22Rv1 (cell line): ENCODE measurements at regions not wholly inside any gene's neighbourhood (a gene's known extent, or its start where the extent isn't known, plus 50 kb on each side); places are given as distances from the start of the nearest gene placed in this dataset.

Experiments
- H3K27ac ChIP-seq: fragments of 450-650 bp; 2 replicates; pipeline ENCODE4 v1.5.1; 2017
- ZFX ChIP-seq: fragments of 450-650 bp; IDR thresholded peaks from 2 replicates; pipeline ENCODE4 v1.6.1; 2017; ENCODE audit warnings: antibody characterized with exemption, borderline replicate concordance
- TF ChIP-seq, protein P1 (sequence below): fragments of 450-650 bp; IDR thresholded peaks from 2 replicates; pipeline ENCODE4 v1.5.1; 2017; ENCODE audit warnings: mild to moderate bottlenecking

DNA sequence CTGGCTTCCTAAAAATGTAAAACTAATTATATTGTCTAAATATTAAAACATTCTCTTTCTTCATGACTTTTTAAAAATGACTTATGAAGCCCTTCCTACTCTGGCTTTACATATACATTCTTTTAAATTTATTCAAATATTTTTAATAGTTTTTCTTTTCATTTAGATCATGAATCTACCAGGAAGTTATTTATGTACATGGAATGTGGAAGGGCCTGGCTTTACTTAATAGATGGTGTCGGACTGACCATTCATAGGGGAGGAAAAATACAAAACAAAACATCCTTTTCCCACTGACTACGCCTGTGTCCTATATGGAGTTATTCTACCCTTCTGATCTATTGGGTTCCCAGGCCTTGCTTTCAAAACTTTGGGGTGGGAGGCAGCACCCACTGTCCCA, 129.8 kb downstream of the MACROH2A1 start:
- TF ChIP-seq ZFX, result no peak
- TF ChIP-seq, protein P1, sequence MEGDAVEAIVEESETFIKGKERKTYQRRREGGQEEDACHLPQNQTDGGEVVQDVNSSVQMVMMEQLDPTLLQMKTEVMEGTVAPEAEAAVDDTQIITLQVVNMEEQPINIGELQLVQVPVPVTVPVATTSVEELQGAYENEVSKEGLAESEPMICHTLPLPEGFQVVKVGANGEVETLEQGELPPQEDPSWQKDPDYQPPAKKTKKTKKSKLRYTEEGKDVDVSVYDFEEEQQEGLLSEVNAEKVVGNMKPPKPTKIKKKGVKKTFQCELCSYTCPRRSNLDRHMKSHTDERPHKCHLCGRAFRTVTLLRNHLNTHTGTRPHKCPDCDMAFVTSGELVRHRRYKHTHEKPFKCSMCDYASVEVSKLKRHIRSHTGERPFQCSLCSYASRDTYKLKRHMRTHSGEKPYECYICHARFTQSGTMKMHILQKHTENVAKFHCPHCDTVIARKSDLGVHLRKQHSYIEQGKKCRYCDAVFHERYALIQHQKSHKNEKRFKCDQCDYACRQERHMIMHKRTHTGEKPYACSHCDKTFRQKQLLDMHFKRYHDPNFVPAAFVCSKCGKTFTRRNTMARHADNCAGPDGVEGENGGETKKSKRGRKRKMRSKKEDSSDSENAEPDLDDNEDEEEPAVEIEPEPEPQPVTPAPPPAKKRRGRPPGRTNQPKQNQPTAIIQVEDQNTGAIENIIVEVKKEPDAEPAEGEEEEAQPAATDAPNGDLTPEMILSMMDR, result no peak
- H3K27ac ChIP-seq, result no peak overlapping the region

DNA sequence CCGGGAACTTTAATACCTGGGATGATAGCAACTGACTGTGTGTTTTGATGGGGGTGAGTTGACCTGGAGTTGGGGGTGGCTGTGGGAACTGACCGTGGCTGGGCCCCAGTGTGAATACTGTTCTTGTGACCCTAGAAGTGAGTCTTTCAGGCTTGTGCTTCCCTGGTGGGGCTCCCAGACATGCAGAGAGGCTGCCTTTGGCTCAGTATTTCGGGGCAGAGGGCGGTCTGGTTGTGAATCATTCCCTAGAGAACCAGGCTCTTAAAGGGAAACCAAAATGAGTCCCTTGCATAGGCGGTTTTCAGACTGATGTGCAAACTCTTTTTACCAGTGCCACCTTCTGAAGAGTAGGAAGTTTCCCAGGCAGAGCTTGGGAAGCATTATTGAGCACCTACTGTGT, 132.1 kb downstream of the MACROH2A1 start:
- no peak overlapping the region for H3K27ac ChIP-seq

DNA sequence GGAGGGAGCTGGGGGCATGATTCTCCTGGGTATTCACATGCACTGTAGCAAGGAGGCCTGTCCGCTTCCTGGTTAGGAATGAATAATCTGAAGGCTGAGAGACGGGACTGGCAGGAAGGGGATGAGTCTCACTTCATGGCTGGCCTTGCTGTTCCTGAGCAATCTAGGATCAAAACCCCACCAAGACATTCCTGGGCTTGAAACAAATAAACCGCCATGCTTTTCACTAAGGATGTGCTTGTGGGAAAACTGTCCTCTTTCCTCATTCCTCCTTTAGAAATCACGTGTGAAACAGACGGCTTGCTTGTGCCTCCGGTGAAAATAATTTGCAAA, 132.8 kb downstream of the MACROH2A1 start:
- H3K27ac ChIP-seq, result no peak overlapping the region
- TF ChIP-seq ZFX, result no peak
- TF ChIP-seq, protein P1, result no peak

More for the DNA sequence above, 132.1 kb downstream of the MACROH2A1 start:
- TF ChIP-seq, protein P1, result no peak
- TF ChIP-seq ZFX, result no peak

DNA sequence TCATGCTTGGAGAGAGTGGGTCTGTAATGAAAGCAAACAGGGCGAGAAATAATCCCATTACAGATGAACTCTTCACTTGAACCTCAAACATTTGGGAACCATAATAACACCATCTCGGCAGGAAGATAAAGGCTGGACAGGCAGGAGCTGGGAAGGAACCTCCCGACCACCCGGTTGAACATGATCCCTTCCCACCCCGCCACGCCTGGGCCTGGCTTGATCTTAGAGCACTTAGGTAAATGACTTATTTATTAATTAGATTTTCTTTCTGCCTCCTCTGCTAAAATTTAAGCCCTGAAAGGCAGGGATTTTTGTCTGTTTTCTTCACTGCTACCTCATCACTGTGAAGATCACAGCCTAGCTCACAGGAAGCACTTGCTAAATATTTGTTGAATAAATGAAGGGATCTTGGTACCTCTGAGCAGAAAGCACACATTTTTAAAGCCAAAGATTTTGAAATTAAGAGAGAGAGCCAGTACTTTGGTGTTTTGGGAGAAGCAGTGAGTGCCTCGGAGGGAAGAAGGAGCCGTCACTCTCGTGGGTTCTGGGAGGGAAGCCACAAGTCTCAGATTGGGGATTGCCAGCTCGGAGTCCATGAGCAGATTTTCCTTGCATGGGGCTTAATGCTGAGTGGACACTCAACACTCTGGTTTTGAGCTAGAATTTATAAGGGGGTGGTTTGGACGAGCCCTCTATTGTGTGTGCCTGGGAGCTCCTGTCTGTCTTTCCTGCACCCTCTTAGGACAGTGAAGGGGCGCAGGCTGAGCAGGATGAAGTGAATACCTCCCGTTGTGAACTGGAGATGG, 133.3 kb downstream of the MACROH2A1 start:
- TF ChIP-seq ZFX, result no peak
- TF ChIP-seq, protein P1, result no peak
- H3K27ac ChIP-seq, result no peak overlapping the region

DNA sequence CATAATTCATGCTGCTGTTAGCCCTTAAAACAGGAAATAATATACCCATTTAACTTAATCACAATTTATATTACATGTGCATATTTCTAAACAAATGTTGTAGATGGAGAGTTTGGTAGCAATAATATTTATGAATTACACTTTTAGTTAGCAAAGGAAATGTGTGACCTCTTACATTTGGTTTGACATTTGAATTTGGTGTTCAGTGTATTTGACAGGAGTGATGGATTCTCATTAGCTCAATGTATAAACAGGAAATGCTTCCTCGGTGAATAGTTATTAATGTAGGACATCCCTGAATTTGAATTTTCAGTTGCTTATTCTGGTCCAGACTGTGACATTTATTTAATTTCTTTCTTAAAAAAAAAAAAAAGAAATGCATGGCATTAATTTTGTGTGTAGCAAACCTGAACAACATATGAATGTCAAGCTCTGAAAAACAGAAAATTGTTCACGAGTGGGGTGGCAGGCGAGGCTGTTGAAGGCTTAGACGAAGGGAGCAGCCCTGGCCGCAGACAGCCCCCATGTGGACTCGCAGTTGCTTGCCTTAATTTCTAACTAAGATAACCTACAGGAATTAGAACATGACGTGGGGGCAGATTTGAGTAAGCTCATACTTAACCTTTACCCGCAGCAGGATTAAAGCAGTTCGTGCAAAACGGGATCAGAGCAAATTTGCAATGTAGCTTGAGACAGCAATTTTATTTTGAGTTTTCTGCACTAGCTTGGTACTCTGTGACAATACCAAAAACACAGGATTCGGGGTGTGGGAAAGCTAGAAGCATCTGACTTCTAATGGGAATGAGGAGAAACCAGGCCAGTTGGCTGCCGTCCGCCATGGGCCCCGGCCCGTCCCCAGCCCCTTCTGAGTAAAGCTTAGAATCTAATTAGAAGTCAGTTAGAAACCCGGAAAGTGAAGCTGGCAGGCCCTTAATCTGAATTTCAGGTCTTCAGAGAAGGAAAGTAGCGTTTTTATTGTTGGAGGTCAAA, 134.3 kb downstream of the MACROH2A1 start:
- TF ChIP-seq, protein P1, result no peak
- no peak for TF ChIP-seq ZFX

DNA sequence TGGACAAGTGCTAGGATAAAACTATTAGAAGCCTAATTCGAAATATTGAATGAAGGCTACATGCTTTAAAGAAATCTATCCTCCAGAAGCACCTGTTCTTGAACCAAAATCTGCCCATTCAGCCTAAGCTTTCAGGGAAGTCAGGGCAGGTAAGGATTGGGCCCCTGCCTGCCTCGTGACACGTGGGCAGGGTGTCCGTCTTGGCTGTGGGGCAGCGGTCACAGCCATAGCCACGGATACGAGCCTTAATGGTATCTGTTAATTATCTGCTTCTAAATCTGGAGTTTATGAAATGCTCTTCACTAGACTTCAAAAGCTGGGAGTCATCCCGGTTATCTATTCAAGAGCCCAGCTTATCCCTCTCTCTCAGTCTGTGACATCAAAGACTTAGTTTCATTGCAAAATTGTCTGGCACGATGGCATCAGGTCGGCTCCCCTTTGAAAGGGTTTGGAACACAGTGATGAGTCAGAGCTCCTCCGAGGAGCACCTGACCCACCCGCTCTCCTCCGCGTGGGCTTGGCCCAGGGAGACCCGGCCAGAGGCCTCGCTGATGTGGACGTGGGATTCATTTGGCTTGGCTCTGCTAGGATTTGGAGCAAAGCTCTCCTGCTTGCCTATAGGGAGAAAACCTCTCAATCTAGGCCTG, 135.9 kb downstream of the MACROH2A1 start:
- no peak for TF ChIP-seq ZFX
- TF ChIP-seq, protein P1, result no peak
- no peak overlapping the region for H3K27ac ChIP-seq

More for the DNA sequence above, 134.3 kb downstream of the MACROH2A1 start:
- no peak overlapping the region for H3K27ac ChIP-seq
